Fibroblast of lung (primary cell): ENCODE measurements at regions not wholly inside any gene's neighbourhood (a gene's known extent, or its start where the extent isn't known, plus 50 kb on each side); places are given as distances from the start of the nearest gene placed in this dataset.

Experiments
- DNase-seq, 2 donors: peaks; one replicate each; pipeline versions ENCODE4 v3.0.0 to v3.0.0-alpha.2; 2010; ENCODE audit warnings: low read depth in 2 of 2
- H2AFZ ChIP-seq: 2 replicates; pipeline ENCODE4 v1.5.1; 2012; ENCODE audit warnings: low read length, control low read depth, inconsistent platforms
- H3K27ac ChIP-seq: 2 replicates; pipeline ENCODE4 v1.5.1; 2011; ENCODE audit warnings: low read length, control low read depth; ENCODE audit not compliant: insufficient read depth
- H3K27me3 ChIP-seq: 2 replicates; pipeline ENCODE4 v1.5.1; 2011; ENCODE audit warnings: mild to moderate bottlenecking, low read length; ENCODE audit not compliant: control insufficient read depth, insufficient read depth
- H3K36me3 ChIP-seq: 2 replicates; pipeline ENCODE4 v1.5.1; 2011; ENCODE audit warnings: low read length; ENCODE audit not compliant: control insufficient read depth, insufficient read depth
- H3K4me1 ChIP-seq: 2 replicates; pipeline ENCODE4 v1.5.1; 2011; ENCODE audit warnings: low read length; ENCODE audit not compliant: control insufficient read depth, insufficient read depth; ENCODE audit errors: extremely low read depth
- H3K4me2 ChIP-seq: 2 replicates; pipeline ENCODE4 v1.5.1; 2011; ENCODE audit warnings: low read length, control low read depth; ENCODE audit not compliant: insufficient read depth; ENCODE audit errors: extremely low read depth
- H3K4me3 ChIP-seq, 4 experiments: fragments of 200-600 bp in 1 of 4; sonication (generic) in 1 of 4; replicated peaks in 1 of 4; 2 replicates each; pipeline ENCODE4 v1.5.1; 2011 to 2016; ENCODE audit warnings: low read length in 4 of 4, low read depth in 3 of 4, mild to moderate bottlenecking in 3 of 4, control low read depth in 2 of 4, inconsistent platforms in 1 of 4, mixed read lengths in 1 of 4; ENCODE audit not compliant: insufficient read depth in 1 of 4; ENCODE audit errors: control extremely low read depth in 1 of 4
- H3K79me2 ChIP-seq: 2 replicates; pipeline ENCODE4 v1.5.1; 2012; ENCODE audit warnings: mild to moderate bottlenecking, low read length, inconsistent platforms; ENCODE audit not compliant: control insufficient read depth, insufficient read depth
- H3K9ac ChIP-seq: 2 replicates; pipeline ENCODE4 v1.5.1; 2011; ENCODE audit warnings: mild to moderate bottlenecking, low read length, control low read depth; ENCODE audit not compliant: insufficient read depth
- H3K9me3 ChIP-seq: 2 replicates; pipeline ENCODE4 v1.5.1; 2012; ENCODE audit warnings: low read depth, low read length; ENCODE audit not compliant: control insufficient read depth, insufficient read depth
- H4K20me1 ChIP-seq: 2 replicates; pipeline ENCODE4 v1.5.1; 2011; ENCODE audit warnings: low read length; ENCODE audit not compliant: control insufficient read depth, insufficient read depth; ENCODE audit errors: extremely low read depth
- EZH2 ChIP-seq: IDR thresholded peaks from 2 replicates; pipeline ENCODE4 v1.5.1; 2012; ENCODE audit warnings: low read length, control low read depth, mild to moderate bottlenecking; ENCODE audit errors: missing control alignments
- TF ChIP-seq, protein P1 (sequence below), 2 donors: IDR thresholded peaks in 1 of 2; conservative IDR thresholded peaks in 1 of 2; 1 replicate in 1 of 2; 2 replicates in 1 of 2; pipeline ENCODE4 v1.5.1; 2011 to 2012; ENCODE audit warnings: low read length in 2 of 2, control low read depth in 1 of 2, inconsistent platforms in 1 of 2, low read depth in 1 of 2, mild to moderate bottlenecking in 1 of 2

- H3K9ac ChIP-seq: no peak overlapping the region
- no peak overlapping the region for H3K4me3 ChIP-seq
- no peak for TF ChIP-seq EZH2
- H3K9me3 ChIP-seq: no peaks in the 10 kb centered on the region
- no peaks in the 10 kb centered on the region for H4K20me1 ChIP-seq
- no peaks in the 10 kb centered on the region for H3K27me3 ChIP-seq
- H3K27ac ChIP-seq: no peak overlapping the region
- H3K4me2 ChIP-seq: no peak overlapping the region
- H3K36me3 ChIP-seq: no peaks in the 10 kb centered on the region
- H3K4me1 ChIP-seq: no peaks in the 10 kb centered on the region
- no peak overlapping the region for H2AFZ ChIP-seq
- DNase-seq: no peak
- H3K79me2 ChIP-seq: no peaks in the 10 kb centered on the region
Observed at GRCh38 chr17:64769712-64770111, 107.6 kb upstream of the SMURF2 start.

DNA sequence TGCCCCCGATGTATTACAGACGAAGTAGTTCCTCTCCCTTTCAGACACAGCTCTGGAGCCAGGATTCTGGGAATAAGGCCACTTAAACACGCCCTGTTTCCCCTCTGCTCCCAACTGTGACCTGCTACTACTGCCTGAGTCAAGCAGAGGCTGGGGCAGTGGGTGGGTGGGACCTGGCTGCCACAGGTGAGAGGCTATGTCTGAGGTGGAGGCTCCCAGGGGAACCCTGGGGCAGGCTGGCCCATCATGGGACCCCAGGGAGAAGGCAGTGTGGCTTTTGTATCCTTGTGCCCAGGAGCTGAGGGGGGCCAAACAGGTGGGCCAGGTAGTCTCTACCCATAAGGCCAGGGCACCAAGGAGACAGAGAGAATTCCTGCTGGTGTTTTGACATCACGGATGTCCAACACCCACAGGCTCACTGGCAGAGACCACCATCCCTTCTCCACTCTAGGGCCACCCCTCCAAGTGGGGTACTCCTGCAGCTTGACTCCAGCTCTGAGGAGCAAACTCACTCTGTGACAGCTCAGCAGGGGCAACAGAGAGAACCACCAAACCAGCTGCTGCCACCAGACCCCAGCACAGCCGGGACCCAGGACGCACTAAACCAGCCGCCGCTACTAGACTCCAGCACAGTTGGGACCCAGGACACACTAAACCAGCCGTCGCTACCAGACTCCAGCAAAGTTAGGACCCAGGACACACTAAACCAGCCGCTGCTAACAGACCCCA is 105.3 kb upstream of the SMURF2 start:
- TF ChIP-seq, protein P1, sequence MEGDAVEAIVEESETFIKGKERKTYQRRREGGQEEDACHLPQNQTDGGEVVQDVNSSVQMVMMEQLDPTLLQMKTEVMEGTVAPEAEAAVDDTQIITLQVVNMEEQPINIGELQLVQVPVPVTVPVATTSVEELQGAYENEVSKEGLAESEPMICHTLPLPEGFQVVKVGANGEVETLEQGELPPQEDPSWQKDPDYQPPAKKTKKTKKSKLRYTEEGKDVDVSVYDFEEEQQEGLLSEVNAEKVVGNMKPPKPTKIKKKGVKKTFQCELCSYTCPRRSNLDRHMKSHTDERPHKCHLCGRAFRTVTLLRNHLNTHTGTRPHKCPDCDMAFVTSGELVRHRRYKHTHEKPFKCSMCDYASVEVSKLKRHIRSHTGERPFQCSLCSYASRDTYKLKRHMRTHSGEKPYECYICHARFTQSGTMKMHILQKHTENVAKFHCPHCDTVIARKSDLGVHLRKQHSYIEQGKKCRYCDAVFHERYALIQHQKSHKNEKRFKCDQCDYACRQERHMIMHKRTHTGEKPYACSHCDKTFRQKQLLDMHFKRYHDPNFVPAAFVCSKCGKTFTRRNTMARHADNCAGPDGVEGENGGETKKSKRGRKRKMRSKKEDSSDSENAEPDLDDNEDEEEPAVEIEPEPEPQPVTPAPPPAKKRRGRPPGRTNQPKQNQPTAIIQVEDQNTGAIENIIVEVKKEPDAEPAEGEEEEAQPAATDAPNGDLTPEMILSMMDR (conservative IDR thresholded peaks at IDR 0.05 in 1 of 2, IDR thresholded peaks at IDR 0.05 in 1 of 2; ENCODE audit: low read depth in 1 of 2, low read length in 2 of 2): no peak
- no peak for TF ChIP-seq EZH2
- H3K4me3 ChIP-seq: no peak overlapping the region
- DNase-seq: no peak
- H3K9me3 ChIP-seq: no peaks in the 10 kb centered on the region
- H2AFZ ChIP-seq: no peak overlapping the region
- no peak overlapping the region for H3K9ac ChIP-seq
- H4K20me1 ChIP-seq: no peaks in the 10 kb centered on the region
- H3K27me3 ChIP-seq: no peaks in the 10 kb centered on the region
- H3K4me1 ChIP-seq: no peaks in the 10 kb centered on the region
- H3K27ac ChIP-seq: no peak overlapping the region
- H3K79me2 ChIP-seq: no peaks in the 10 kb centered on the region
- no peak overlapping the region for H3K4me2 ChIP-seq
- no peaks in the 10 kb centered on the region for H3K36me3 ChIP-seq

DNA sequence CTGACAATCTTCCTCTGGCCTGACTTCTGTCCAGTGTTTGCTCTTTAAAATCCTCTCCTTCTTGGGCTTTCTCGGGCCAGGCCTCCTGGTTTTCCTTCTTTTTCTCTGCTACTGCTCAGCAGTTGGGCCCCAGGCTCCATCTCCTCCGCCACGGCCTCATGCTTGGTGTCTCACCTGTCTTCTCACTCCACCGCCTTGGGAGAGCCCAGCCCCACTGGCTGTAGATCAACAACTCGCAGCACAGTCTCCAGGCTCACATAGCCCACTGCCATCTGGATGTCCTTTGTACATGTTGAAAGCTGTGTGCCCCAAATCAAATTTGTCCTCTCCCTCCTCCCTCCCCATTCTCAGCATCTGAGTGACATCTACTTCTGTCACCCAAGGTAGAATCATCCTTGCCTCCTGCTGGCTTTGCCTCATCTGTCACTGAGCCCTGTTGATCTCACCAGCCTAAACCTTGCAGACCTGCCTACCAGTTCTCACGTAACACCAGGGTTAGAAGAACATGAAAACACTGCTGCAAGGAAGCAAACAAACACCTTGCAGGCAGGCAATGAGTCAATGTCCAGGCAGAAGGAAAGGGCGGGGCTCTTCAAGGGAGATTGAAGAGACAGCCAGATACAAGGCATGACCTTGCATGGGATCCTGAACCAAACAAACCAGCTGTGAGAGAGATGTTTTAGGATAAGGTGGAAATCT is 103.2 kb upstream of the SMURF2 start:
- Histone ChIP-seq H3K9me3 (no peaks in the 10 kb centered on the region), H3K27me3 (no peaks in the 10 kb centered on the region), H2AFZ (no peak overlapping the region), H3K9ac (no peak overlapping the region), H3K27ac (no peak overlapping the region), H3K79me2 (no peaks in the 10 kb centered on the region), H4K20me1 (no peaks in the 10 kb centered on the region), H3K4me2 (no peak overlapping the region), H3K4me1 (no peaks in the 10 kb centered on the region), H3K36me3 (no peaks in the 10 kb centered on the region), H3K4me3 (no peak overlapping the region)
- no peak for DNase-seq
- TF ChIP-seq, protein P1 (conservative IDR thresholded peaks at IDR 0.05 in 1 of 2, IDR thresholded peaks at IDR 0.05 in 1 of 2; ENCODE audit: low read depth in 1 of 2, low read length in 2 of 2): no peak
- no peak for TF ChIP-seq EZH2
